ENCODE measurements at regions not wholly inside any gene's neighbourhood (a gene's known extent, or its start where the extent isn't known, plus 50 kb on each side); places are given as distances from the start of the nearest gene placed in this dataset.
"Not testable (repeated sequence)": the region's sequence is repeated elsewhere in the genome, so short reads cannot be mapped to it uniquely, and the experiment has no call there.

GRCh38 chr17:70968302-70968701 lies 799.0 kb downstream of the KCNJ2 start:
- no peak for DNase-seq

- DNase-seq = no peak
Observed at GRCh38 chr17:70969521-70970034, 800.2 kb downstream of the KCNJ2 start.

- DNase-seq = peak; percentile 6
Observed at GRCh38 chr17:70976447-70976846, 807.1 kb downstream of the KCNJ2 start.

- DNase-seq = no peak
Observed at GRCh38 chr17:70984873-70985272, 815.5 kb downstream of the KCNJ2 start.

- DNase-seq = peak; percentile 41
Observed at GRCh38 chr17:70987867-70988340, 818.6 kb downstream of the KCNJ2 start.

- no peak for DNase-seq
Observed at GRCh38 chr17:70988622-70989021, 819.3 kb downstream of the KCNJ2 start.

- DNase-seq = no peak
Observed at GRCh38 chr17:70989280-70989679, 819.9 kb downstream of the KCNJ2 start.

- no peak for DNase-seq
Observed at GRCh38 chr17:70994194-70994593, 824.9 kb downstream of the KCNJ2 start.

- no peak for DNase-seq
Observed at GRCh38 chr17:70995997-70996396, 826.7 kb downstream of the KCNJ2 start.

GRCh38 chr17:71003736-71004135 lies 834.4 kb downstream of the KCNJ2 start:
- no peak for DNase-seq

GRCh38 chr17:71004413-71004812 lies 835.1 kb downstream of the KCNJ2 start:
- no peak for DNase-seq

- DNase-seq = no peak
Observed at GRCh38 chr17:71011391-71011790, 842.1 kb downstream of the KCNJ2 start.

- DNase-seq = no peak
Observed at GRCh38 chr17:71019699-71020098, 850.4 kb downstream of the KCNJ2 start.

- peak; percentile 7 for DNase-seq
Observed at GRCh38 chr17:71022758-71023157, 853.4 kb downstream of the KCNJ2 start.

- DNase-seq = peak; percentile 93
Observed at GRCh38 chr17:71023249-71024030, 854.1 kb downstream of the KCNJ2 start.

- peak; percentile 69 for DNase-seq
Observed at GRCh38 chr17:71024172-71024571, 854.8 kb downstream of the KCNJ2 start.

GRCh38 chr17:71024969-71025368 lies 855.6 kb downstream of the KCNJ2 start:
- no peak for DNase-seq

- no peak for DNase-seq
Observed at GRCh38 chr17:71029246-71029645, 859.9 kb downstream of the KCNJ2 start.

GRCh38 chr17:71031286-71031685 lies 862.0 kb downstream of the KCNJ2 start:
- DNase-seq = not testable (repeated sequence)

- no peak for DNase-seq
Observed at GRCh38 chr17:71032746-71033273, 863.5 kb downstream of the KCNJ2 start.

GRCh38 chr17:71033336-71033735 lies 864.0 kb downstream of the KCNJ2 start:
- no peak for DNase-seq

- no peak for DNase-seq
Observed at GRCh38 chr17:71035226-71035625, 865.9 kb downstream of the KCNJ2 start.

- DNase-seq = no peak
Observed at GRCh38 chr17:71037386-71037785, 868.1 kb downstream of the KCNJ2 start.

- no peak for DNase-seq
Observed at GRCh38 chr17:71039391-71039790, 870.1 kb downstream of the KCNJ2 start.
